ENCODE measurements at regions not wholly inside any gene's neighbourhood (a gene's known extent, or its start where the extent isn't known, plus 50 kb on each side); places are given as distances from the start of the nearest gene placed in this dataset.
"Not testable (repeated sequence)": the region's sequence is repeated elsewhere in the genome, so short reads cannot be mapped to it uniquely, and the experiment has no call there.

DNA sequence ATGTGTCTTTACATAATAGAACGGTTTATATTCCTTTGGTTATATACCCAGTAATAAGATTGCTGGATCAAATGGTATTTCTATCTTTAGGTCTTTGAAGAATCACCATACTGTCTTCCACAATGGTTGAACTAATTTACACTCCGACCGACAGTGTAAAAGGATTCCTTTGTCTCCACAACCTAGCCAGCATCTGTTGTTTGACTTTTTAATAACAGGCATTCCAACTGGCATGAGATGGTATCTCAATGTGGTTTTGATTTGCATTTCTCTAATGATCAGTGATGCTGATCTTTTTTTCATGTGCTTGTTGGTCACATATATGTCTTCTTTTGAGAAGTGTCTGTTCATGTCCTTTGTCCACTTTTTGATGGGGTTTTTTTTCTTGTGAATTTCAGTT lies 319.7 kb upstream of the IRAK1BP1 start:
- TF ChIP-seq, protein P1, sequence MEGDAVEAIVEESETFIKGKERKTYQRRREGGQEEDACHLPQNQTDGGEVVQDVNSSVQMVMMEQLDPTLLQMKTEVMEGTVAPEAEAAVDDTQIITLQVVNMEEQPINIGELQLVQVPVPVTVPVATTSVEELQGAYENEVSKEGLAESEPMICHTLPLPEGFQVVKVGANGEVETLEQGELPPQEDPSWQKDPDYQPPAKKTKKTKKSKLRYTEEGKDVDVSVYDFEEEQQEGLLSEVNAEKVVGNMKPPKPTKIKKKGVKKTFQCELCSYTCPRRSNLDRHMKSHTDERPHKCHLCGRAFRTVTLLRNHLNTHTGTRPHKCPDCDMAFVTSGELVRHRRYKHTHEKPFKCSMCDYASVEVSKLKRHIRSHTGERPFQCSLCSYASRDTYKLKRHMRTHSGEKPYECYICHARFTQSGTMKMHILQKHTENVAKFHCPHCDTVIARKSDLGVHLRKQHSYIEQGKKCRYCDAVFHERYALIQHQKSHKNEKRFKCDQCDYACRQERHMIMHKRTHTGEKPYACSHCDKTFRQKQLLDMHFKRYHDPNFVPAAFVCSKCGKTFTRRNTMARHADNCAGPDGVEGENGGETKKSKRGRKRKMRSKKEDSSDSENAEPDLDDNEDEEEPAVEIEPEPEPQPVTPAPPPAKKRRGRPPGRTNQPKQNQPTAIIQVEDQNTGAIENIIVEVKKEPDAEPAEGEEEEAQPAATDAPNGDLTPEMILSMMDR (IDR thresholded peaks at IDR 0.05; ENCODE audit: low read depth, low read length), result not testable (repeated sequence)
- not testable (repeated sequence) for TF ChIP-seq EZH2phosphoT487 (IDR thresholded peaks at IDR 0.05; ENCODE audit: low read depth)
